GM21619 (cell line): ENCODE measurements at regions not wholly inside any gene's neighbourhood (a gene's known extent, or its start where the extent isn't known, plus 50 kb on each side); places are given as distances from the start of the nearest gene placed in this dataset.

Experiments used
- ATAC-seq: cut with Tn5 transposase; IDR thresholded peaks from one replicate; pipeline ENCODE4 v1.9.1; 2021; ENCODE audit not compliant: unreplicated experiment

DNA sequence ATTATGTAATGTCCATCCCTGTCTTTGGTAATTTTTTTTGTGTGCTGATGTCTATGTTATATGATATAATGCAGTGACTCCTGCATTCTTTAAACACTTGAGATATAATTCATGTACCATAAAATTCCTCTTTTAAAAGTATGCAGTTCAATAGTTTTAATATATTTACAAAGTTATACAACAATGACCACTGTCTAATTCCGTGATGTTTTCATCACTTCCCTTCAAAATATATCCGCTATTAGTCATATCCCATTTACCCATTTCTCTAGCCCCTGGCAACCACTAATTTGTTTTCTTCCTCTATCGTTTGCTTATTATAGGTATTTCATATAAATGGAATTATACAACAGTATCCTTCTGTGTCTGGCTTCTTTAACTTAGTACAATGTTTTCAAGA, 64.9 kb upstream of the SUCLG2 start:
- ATAC-seq = no peak

DNA sequence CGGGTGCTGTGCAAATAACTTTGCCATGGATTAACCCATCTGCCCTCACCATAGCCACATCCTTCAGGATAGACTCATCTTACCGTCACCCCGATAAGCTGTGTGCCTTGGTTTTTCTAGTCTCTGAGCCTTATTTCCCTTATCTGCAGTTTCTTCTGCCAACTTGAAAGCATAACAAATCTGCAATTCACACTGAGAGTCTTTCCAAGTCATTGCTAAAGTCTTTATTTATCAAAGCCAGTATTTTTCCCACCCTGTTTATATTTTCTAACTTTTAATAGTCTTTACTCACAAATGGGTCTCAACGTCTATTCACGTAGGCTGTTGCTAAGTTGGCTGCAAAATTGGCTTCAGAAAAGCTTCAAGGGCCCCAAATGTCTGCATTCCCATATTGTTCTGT, 61.6 kb upstream of the SUCLG2 start:
- no peak for ATAC-seq

DNA sequence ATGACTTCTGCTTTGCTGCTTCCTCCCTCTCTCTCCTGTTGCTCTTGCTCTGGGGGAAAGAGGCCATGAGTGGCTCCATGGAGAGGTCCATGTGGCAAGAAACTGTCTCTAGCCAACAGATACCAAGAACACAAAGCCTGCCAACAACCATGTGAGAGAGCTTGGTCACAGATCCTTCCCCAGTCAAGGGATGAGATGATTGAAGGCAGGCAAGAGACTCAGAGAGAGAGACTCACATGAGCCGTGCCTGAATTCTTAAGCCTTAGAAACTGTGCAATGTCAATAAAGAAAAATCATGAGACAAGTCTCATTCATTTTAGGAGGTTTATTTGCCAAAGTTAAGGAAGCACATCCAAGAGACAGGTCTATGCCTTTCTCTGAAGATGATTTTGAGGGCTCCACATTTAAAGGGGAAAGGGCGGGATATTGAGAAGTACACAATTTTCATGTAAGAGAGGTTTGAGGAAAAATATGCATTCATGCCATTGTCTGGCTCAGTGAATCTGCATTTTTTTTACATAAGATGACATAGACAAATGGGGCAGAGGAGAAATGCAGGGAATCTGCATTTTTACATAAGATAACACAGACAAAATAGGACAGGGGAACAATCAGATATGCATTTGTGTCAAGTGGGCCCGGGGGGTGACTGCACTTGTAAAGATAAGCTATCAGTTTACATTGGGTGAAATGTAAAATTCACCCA, 59.5 kb upstream of the SUCLG2 start:
- ATAC-seq = no peak

DNA sequence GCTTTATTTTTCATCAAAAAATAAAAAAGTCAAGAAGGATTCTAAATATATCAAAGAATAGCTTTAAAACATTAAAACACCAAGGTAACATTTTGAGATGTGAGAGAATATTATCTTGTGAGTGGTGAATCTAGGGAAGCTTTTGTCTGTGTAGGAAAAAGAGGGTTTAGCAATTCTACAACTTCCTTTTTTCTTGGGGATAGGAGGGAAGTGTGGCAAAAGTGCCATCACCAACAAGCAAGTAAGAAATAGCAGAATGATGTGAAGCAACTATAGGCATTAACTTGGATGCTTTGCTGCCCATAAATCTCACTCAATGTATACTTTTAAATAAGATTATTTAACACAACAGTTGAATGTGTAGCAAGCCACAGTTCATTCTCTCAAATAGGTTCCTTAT, 57.8 kb upstream of the SUCLG2 start:
- ATAC-seq = no peak

DNA sequence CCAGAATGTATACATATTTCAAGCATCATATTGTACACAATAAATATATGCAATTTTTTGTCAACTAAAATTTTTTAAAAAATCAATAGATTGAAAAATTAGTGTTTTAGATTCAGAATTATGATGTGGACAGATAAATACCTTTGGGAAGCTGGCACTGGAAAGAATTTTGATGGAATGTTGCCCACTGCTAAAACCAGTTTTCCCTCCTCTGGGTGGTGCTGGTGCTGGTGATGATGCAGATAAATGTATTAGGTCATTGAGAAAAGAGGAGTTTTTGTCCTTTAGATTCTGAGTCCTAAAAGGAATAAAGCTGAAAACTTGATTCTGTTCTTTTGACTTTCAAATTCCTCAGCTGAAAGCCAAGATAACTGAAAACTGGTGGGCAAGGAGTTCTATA, 56.0 kb upstream of the SUCLG2 start:
- ATAC-seq = no peak

DNA sequence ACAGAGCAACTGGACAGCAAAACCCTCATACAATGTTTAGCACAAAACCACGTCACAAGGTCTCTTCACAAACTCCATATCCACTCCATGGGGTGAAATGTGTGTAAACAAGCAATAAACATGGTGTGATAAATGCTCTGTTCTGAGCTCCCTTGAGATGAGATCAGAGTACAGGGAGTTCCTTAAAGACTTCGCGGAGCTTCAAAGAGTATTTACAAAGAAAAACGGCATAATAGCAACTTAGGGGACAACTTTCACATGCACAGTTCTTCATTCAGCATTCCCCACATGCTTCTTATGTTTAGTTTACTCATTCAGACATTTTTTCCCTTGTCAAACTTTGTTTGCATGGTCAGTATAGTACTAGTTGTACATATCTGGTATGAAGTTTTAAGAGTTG, 52.5 kb upstream of the SUCLG2 start:
- no peak for ATAC-seq

DNA sequence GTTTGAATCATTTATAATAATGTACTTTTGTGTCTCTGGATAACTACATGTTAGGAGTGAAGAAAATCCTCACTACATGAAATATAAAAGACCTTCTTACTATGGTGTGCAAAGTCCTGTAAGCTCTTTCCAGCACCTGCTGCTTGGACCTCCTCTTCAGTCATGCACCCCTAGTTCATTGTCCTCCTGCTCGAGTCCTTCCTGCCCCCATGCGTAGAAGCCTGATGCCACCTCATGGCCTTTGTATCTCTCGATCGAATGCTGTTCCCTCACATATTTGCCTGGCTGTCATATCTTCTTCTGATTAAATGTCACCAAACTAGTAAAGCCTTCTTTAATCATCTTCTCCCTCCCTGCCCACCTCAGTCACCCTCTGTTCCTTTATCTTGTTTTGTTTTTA, 49.9 kb upstream of the SUCLG2 start:
- ATAC-seq = no peak
